Coronary artery (tissue), 2 donors: ENCODE measurements at regions not wholly inside any gene's neighbourhood (a gene's known extent, or its start where the extent isn't known, plus 50 kb on each side); places are given as distances from the start of the nearest gene placed in this dataset.

Source experiments
- DNase-seq: peaks from one replicate; pipeline ENCODE4 v3.0.0-alpha.2; 2017; ENCODE audit warnings: low spot score
- H3K27ac ChIP-seq, 2 donors: fragments of 200-600 bp; sonication (generic); one replicate each; pipeline ENCODE4 v1.5.1; 2016 to 2019
- H3K4me3 ChIP-seq: fragments of 200-600 bp; sonication (generic); 2 replicates; pipeline ENCODE4 v1.5.1; 2016; ENCODE audit warnings: mild to moderate bottlenecking, moderate library complexity
- TF ChIP-seq, protein P1 (sequence below): fragments of 200-600 bp; sonication (generic); IDR thresholded peaks from one replicate; pipeline ENCODE4 v1.5.1; 2019; ENCODE audit warnings: antibody characterized with exemption

DNA sequence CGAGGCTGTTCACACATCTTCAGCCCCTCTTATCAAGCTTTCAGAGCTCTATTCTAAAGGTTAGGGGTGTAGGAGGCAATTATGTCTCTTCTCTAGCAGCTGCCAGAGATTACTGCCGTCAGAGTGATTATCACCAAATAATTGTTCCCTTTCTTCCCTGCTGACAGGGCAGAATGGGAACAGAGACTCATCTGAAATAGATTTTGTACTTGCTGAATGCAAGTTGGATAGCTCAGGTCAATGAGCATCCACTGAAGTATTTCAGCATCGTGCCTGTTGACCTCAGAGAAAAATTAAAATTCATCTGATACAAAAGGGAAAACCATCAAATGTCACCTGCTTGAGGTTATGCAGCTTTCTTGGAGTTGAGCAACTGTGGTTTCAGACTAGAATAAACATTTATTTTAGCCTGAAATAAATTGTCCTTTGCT lies 213.7 kb upstream of the MAP3K1 start:
- TF ChIP-seq, protein P1, sequence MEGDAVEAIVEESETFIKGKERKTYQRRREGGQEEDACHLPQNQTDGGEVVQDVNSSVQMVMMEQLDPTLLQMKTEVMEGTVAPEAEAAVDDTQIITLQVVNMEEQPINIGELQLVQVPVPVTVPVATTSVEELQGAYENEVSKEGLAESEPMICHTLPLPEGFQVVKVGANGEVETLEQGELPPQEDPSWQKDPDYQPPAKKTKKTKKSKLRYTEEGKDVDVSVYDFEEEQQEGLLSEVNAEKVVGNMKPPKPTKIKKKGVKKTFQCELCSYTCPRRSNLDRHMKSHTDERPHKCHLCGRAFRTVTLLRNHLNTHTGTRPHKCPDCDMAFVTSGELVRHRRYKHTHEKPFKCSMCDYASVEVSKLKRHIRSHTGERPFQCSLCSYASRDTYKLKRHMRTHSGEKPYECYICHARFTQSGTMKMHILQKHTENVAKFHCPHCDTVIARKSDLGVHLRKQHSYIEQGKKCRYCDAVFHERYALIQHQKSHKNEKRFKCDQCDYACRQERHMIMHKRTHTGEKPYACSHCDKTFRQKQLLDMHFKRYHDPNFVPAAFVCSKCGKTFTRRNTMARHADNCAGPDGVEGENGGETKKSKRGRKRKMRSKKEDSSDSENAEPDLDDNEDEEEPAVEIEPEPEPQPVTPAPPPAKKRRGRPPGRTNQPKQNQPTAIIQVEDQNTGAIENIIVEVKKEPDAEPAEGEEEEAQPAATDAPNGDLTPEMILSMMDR, result no peak
- no peak overlapping the region for H3K4me3 ChIP-seq
- no peak for DNase-seq
- no peak overlapping the region for H3K27ac ChIP-seq

DNA sequence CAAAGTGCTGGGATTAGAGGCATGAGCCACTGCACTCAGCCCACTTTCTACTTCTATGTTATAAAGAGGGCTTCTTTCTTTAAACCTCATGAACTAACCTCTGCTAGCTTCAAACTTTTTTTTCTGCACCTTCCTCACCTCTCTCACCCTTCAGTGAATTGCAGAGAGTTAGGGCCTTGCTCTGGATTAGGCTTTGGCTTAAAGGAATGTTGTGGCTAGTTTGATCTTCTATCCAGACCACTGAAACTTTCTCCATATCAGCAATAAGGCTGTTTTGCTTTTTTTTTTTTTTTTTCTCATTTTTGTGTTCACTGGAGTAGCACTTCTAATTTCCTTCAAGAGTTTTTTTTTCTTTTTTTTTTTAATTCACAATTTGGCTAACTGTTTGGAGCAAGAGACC lies 216.4 kb upstream of the MAP3K1 start:
- TF ChIP-seq, protein P1, result no peak
- Histone ChIP-seq H3K4me3 (no peak overlapping the region), H3K27ac (no peak overlapping the region)
- no peak for DNase-seq

DNA sequence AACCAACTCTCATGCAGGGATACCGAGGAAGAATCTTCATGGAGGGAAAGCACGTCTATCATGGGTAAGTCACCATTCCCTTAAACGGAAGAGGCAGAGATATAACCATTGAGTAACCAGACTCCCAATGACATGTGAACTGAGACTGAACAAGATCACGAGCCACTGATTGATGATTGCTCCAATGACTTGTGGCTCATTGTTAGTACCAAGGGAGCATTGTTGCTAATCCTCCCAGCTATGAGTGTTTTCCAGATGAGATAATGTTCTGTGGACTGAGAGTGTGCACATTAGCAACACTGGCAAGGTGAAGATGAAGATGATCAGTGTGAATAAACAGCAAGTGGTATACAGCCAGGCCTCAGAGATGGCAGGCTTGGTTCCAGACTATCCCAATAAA lies 219.2 kb upstream of the MAP3K1 start:
- DNase-seq, result no peak
- Histone ChIP-seq H3K27ac (no peak overlapping the region), H3K4me3 (no peak overlapping the region)
- TF ChIP-seq, protein P1, result no peak

DNA sequence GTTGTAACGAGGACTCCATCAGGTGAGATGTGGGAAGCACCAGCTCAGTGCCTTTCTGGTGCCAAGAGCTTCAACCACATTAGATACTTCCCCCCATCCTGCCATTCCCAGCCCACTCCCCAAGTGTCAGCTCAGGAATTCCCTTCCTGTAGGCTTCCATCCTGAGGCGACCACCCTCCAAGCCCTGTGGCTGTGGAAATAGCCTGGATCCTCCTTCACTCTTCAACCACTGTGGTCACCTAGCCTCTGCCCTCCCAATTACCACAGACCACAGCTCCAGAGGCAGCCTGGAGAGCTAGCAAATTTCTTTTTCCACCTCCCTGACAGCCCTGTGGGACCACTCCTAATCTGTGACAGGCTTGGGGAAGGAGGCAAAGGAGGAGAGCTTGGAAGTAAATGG lies 219.8 kb upstream of the MAP3K1 start:
- DNase-seq, result no peak
- H3K27ac ChIP-seq, result no peak overlapping the region
- TF ChIP-seq, protein P1, result no peak

DNA sequence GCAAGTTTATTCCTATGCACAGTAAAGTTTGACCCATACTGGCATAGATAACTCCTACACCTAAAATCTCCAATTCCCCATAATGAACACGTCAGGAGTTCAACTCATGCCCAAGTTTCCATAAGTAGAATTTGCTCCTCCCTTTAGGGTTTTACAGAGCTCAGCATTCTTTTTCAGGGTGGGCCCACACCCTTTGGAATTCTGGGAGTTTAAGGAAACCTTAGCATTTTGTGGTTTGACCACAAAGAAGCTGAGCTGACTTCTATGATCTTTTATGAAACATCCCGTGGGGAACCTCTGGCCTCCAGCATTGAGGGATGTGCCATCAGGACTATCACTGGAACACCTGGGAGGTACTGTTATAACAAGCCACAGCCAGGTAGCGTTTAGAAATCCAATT lies 220.6 kb upstream of the MAP3K1 start:
- DNase-seq, result no peak
- no peak overlapping the region for H3K27ac ChIP-seq
- TF ChIP-seq, protein P1, result no peak
- H3K4me3 ChIP-seq, result no peak overlapping the region

More for the DNA sequence above, 219.8 kb upstream of the MAP3K1 start:
- H3K4me3 ChIP-seq, result no peak overlapping the region

DNA sequence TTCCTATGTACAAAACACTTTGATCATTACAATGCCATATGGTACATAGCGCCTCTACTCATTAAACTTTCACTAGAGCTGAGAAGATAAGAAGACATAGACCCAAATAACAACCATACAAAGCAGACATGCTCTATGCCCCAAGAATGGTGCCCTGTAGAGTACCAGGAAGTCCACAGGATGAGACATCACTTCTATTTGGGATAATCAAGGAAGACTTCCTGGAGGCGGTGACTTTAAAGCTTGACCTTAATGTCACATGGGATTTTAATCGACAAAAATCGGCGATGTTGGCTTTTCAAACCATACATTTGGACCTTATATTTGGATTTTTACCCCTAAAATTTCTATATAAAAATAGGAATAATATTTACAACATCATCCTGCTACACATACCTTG lies 224.3 kb upstream of the MAP3K1 start:
- TF ChIP-seq, protein P1, result no peak

DNA sequence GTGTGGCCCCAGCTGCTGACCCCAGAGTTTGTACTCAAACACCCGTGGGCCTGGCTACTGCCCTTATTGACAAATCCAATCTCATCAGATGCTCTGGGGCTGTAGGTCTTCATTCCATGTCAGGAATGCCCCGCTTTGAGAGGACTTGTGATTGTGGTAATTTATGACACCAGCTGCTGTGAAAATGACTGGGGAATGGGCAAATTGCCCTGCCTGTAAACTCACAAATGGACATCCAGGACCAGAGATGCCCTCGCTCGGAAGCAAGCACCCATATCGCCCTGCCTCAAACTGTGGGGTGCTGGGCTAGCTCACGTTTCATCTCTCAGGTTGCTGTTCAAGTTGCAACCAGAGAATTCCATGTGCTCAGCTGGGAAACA lies 225.9 kb upstream of the MAP3K1 start:
- DNase-seq, result no peak
- H3K27ac ChIP-seq, result peak overlapping the region in 1 of 2 donors; percentile 66
- no peak overlapping the region for H3K4me3 ChIP-seq
- TF ChIP-seq, protein P1, result no peak

More for the DNA sequence above, 224.3 kb upstream of the MAP3K1 start:
- no peak for DNase-seq
- Histone ChIP-seq H3K27ac (no peak overlapping the region), H3K4me3 (no peak overlapping the region)
